CD4-positive, alpha-beta memory T cell (primary cell): ENCODE measurements at regions not wholly inside any gene's neighbourhood (a gene's known extent, or its start where the extent isn't known, plus 50 kb on each side); places are given as distances from the start of the nearest gene placed in this dataset.

Source experiments
- CTCF ChIA-PET: fragments of 350-600 bp; sonication (Branson Sonifier 250); formaldehyde crosslinking; loops from one replicate; lab custom pipeline; 2021; ENCODE audit warnings: inconsistent platforms; ENCODE audit not compliant: partially characterized antibody; lab: Charles Lee
- POLR2A ChIA-PET: fragments of 350-600 bp; sonication (Branson Sonifier 250); formaldehyde crosslinking; loops from one replicate; lab custom pipeline; 2021; ENCODE audit not compliant: partially characterized antibody; lab: Charles Lee
- DNase-seq, 5 donors: peaks; one replicate each; pipeline versions ENCODE4 v3.0.0 to v3.0.0-alpha.2; 2020 to 2022; ENCODE audit warnings: mixed read lengths in 1 of 5
- H3K27ac ChIP-seq: one replicate; pipeline ENCODE4 v1.7.0; 2013; ENCODE audit warnings: low read depth, low read length
- H3K27me3 ChIP-seq: 2 replicates; pipeline ENCODE4 v1.7.0; 2013; ENCODE audit warnings: mild to moderate bottlenecking, low read length, moderate library complexity; ENCODE audit not compliant: insufficient read depth
- H3K36me3 ChIP-seq: 2 replicates; pipeline ENCODE4 v1.7.0; 2013; ENCODE audit warnings: mild to moderate bottlenecking, low read length, moderate library complexity; ENCODE audit not compliant: insufficient read depth
- H3K4me1 ChIP-seq: 2 replicates; pipeline ENCODE4 v1.7.0; 2013; ENCODE audit warnings: mild to moderate bottlenecking, low read length, moderate library complexity; ENCODE audit not compliant: insufficient read depth
- H3K4me3 ChIP-seq, 2 donors: one replicate each; pipeline ENCODE4 v1.7.0; 2013; ENCODE audit warnings: low read length in 2 of 2, mild to moderate bottlenecking in 1 of 2
- H3K9me3 ChIP-seq, 2 donors: one replicate each; pipeline ENCODE4 v1.7.0; 2013; ENCODE audit warnings: low read length in 2 of 2, control low read depth in 1 of 2; ENCODE audit not compliant: control insufficient read depth in 1 of 2
- H3K27ac Mint-ChIP-seq, 7 donors: one replicate each; pipeline ENCODE4 v1.8.0; 2020 to 2021; ENCODE audit warnings: mixed read lengths in 7 of 7, mild to moderate bottlenecking in 6 of 7, inconsistent platforms in 3 of 7, moderate library complexity in 3 of 7
- H3K27me3 Mint-ChIP-seq, 2 donors: one replicate each; pipeline ENCODE4 v1.8.0; 2020 to 2021; ENCODE audit warnings: mixed read lengths in 2 of 2
- H3K36me3 Mint-ChIP-seq, 2 donors: one replicate each; pipeline ENCODE4 v1.8.0; 2020 to 2021; ENCODE audit warnings: mixed read lengths in 2 of 2, inconsistent platforms in 1 of 2, mild to moderate bottlenecking in 1 of 2
- H3K4me1 Mint-ChIP-seq, 4 donors: one replicate each; pipeline ENCODE4 v1.8.0; 2020 to 2021; ENCODE audit warnings: mixed read lengths in 4 of 4, mild to moderate bottlenecking in 1 of 4
- H3K4me3 Mint-ChIP-seq, 8 donors: one replicate each; pipeline ENCODE4 v1.8.0; 2020 to 2021; ENCODE audit warnings: mixed read lengths in 8 of 8, mild to moderate bottlenecking in 7 of 8, moderate library complexity in 6 of 8, inconsistent platforms in 3 of 8
- H3K9me3 Mint-ChIP-seq, 8 donors: one replicate each; pipeline ENCODE4 v1.8.0; 2020 to 2021; ENCODE audit warnings: mixed read lengths in 8 of 8, mild to moderate bottlenecking in 5 of 8, inconsistent platforms in 3 of 8, moderate library complexity in 1 of 8
- intact Hi-C: fragments of 100-400 bp; cut with micrococcal nuclease; formaldehyde crosslinking; loops from one replicate; pipeline ENCODE4 v1.15.1; 2023

DNA sequence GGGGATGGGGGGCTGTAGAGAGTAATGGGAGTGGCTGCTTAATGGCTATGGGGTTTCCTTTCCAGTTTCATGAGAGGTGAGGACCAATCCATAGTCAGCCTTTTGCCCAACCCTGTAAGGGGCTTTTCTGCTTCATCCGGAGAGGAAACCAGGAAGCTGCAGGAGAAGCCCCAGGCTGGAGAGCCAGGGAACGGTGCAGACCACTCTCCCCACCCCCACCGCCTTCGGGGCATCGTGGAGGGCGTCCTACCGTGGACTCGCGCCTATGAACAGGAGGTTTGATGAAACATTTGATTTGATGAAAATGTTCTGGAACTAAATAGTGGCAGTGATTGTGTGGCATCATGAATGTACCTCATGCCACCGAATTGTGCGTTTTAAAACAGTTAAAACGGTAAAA, 204.3 kb upstream of the DIO3 start:
- CTCF ChIA-PET: no interaction called here
- peaks cover 0 to 21% (median 12%) of the 10 kb centered on the region in 8 donors for H3K9me3 Mint-ChIP-seq

DNA sequence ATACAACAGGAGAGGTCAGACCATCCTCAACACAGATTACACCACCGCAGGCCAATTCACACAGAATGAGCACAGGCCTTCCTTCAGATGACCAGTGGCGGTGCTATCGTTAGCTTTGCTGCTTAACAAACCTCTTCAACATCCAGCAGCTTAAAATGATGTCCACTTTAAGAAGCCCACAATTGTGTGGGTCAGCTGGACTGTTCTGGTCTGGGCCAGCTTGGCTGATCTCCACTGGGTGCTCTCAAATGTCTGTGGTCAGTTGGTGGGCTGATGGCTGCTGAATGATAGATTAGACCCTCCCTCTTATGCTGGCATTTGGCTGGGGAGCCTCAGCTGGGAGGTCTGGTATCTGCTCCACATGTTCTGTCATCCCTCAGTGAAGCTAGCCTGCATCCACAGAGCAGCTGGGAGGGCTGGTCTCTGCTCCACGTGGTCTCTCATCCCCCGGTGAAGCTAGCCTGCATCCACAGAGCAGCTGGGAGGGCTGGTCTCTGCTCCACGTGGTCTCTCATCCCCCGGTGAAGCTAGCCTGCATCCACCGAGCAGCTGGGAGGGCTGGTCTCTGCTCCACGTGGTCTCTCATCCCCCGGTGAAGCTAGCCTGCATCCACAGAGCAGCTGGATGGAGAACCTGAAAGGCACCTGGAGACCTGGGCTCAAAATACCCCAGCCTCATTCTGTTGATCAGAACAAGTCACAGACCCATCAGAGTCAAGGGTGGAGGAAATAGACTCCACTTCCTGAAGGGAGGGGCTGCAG, 203.6 kb upstream of the DIO3 start:
- Histone ChIP-seq H3K4me3 (no peak overlapping the region), H3K27ac (no peak overlapping the region), H3K27me3 (no peaks in the 10 kb centered on the region), H3K4me1 (no peaks in the 10 kb centered on the region), H3K36me3 (no peaks in the 10 kb centered on the region), H3K9me3 (no peaks in the 10 kb centered on the region)
- ChIA-PET POLR2A (no interaction called here), CTCF (no interaction called here)
- Mint-ChIP-seq H3K27me3 (peaks cover 9 to 24% of the 10 kb centered on the region in 2 donors), H3K27ac (no peak overlapping the region), H3K9me3 (peaks cover 0 to 21% (median 11%) of the 10 kb centered on the region in 8 donors), H3K36me3 (no peaks in the 10 kb centered on the region), H3K4me1 (no peaks in the 10 kb centered on the region), H3K4me3 (no peak overlapping the region)
- no peak for DNase-seq
- intact Hi-C loops: no loop called here

More for the DNA sequence above, 204.3 kb upstream of the DIO3 start:
- no peaks in the 10 kb centered on the region for H3K36me3 ChIP-seq
- intact Hi-C loops: no loop called here
- POLR2A ChIA-PET: no interaction called here
- no peak for DNase-seq
- no peaks in the 10 kb centered on the region for H3K4me1 ChIP-seq
- H3K27me3 ChIP-seq: no peaks in the 10 kb centered on the region
- H3K9me3 ChIP-seq: no peaks in the 10 kb centered on the region
- no peaks in the 10 kb centered on the region for H3K4me1 Mint-ChIP-seq
- H3K36me3 Mint-ChIP-seq: no peaks in the 10 kb centered on the region
- H3K4me3 Mint-ChIP-seq: no peak overlapping the region
- no peak overlapping the region for H3K4me3 ChIP-seq
- peak overlapping the region in 1 of 7 donors; percentile 48 for H3K27ac Mint-ChIP-seq
- peaks cover 6 to 23% of the 10 kb centered on the region in 2 donors for H3K27me3 Mint-ChIP-seq
- H3K27ac ChIP-seq: no peak overlapping the region

DNA sequence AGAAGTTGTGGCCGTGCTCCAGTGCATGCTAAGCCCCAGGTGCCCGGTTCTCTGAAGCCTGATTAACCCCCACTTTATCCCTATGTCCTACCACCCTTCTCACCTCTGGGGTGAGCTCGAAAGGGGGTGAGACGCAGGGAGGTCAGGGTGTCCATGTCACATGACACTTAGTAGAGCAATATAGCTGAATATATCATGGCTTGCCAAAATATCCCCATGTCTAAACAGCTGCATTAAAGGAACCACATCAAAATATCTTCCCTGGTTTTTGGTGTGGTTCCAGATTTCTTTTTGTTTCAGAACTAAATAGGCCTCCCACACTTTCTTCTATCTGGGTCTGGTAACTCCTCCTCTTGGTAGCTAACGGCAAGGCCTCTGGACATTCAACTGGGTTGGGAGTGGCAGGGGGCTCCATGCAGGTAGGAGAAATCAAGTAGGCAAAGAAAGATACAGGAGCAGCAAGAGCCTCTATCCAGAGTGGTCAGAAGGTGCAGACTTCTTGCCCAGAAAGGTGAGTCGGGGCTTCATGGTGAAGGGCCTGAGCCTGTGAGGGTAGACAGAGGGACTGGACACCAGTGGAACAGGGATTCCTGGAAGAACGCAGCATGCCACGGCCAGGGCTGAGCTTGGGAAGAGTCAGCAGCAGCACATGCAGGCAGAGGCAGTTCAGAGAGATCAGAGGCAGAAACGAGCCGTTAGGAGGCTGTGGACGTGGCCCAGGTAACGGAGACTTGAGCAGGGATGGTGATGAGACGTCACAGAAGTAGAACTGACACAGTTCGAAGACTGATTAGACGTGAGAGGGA, 202.8 kb upstream of the DIO3 start:
- peaks cover 12 to 31% of the 10 kb centered on the region in 2 donors for H3K27me3 Mint-ChIP-seq
- CTCF ChIA-PET: no interaction called here
- no peak for DNase-seq
- Histone ChIP-seq H3K36me3 (no peaks in the 10 kb centered on the region), H3K4me3 (no peak overlapping the region), H3K27me3 (no peaks in the 10 kb centered on the region), H3K4me1 (no peaks in the 10 kb centered on the region), H3K27ac (no peak overlapping the region), H3K9me3 (no peaks in the 10 kb centered on the region)
- POLR2A ChIA-PET: no interaction called here
- intact Hi-C loops: no loop called here
- H3K4me1 Mint-ChIP-seq: no peaks in the 10 kb centered on the region
- H3K9me3 Mint-ChIP-seq: peaks cover 0 to 21% (median 9%) of the 10 kb centered on the region in 8 donors
- no peaks in the 10 kb centered on the region for H3K36me3 Mint-ChIP-seq
- H3K4me3 Mint-ChIP-seq: no peak overlapping the region
- no peak overlapping the region for H3K27ac Mint-ChIP-seq

DNA sequence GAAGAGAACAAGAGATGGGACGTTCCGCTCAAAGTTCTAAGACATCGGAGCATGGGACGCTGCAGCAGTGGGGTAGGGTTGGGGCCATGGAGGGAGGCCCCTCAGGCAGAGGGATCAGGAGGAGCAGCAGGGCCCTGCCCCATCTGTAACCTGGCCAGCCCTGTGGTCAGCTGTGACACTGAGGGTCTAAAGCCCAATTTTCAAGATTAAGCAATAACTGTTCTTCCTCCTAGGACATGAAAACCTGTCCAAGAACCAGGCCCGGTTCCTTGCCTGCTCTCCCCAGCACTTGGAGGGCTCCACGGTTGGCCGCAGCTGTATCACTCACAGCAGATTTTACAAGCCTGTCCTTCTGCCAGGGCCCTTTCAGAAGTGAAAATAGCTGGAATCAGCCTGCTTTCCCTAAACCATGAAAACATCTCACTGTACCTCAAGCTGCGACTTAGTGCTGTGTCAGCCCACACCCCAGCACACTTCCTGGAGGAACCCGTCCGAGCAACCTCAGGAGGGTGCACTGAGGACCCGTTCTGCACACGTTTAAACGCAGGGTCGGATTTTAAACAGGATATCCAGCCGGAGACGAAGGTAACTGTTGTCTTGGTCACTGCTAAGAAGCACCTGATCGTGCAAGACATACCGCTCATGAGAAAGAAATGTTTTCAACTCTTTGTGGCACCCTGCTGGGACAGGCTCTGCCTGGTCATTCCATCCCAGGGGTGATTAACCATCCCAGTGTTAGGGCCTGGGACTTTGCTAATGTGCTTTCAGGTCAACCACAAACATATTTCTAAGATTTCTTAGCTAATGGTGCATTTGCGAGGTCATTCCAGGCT, 201.9 kb upstream of the DIO3 start:
- Histone ChIP-seq H3K27me3 (no peaks in the 10 kb centered on the region), H3K27ac (no peak overlapping the region), H3K36me3 (no peaks in the 10 kb centered on the region), H3K4me3 (no peak overlapping the region), H3K9me3 (no peaks in the 10 kb centered on the region), H3K4me1 (no peaks in the 10 kb centered on the region)
- Mint-ChIP-seq H3K36me3 (no peaks in the 10 kb centered on the region), H3K27me3 (peaks cover 12 to 34% of the 10 kb centered on the region in 2 donors), H3K4me1 (no peaks in the 10 kb centered on the region), H3K9me3 (peaks cover 0 to 18% (median 6%) of the 10 kb centered on the region in 8 donors), H3K4me3 (no peak overlapping the region), H3K27ac (no peak overlapping the region)
- intact Hi-C loops: no loop called here
- DNase-seq: no peak
- CTCF ChIA-PET: no interaction called here
- POLR2A ChIA-PET: no interaction called here

DNA sequence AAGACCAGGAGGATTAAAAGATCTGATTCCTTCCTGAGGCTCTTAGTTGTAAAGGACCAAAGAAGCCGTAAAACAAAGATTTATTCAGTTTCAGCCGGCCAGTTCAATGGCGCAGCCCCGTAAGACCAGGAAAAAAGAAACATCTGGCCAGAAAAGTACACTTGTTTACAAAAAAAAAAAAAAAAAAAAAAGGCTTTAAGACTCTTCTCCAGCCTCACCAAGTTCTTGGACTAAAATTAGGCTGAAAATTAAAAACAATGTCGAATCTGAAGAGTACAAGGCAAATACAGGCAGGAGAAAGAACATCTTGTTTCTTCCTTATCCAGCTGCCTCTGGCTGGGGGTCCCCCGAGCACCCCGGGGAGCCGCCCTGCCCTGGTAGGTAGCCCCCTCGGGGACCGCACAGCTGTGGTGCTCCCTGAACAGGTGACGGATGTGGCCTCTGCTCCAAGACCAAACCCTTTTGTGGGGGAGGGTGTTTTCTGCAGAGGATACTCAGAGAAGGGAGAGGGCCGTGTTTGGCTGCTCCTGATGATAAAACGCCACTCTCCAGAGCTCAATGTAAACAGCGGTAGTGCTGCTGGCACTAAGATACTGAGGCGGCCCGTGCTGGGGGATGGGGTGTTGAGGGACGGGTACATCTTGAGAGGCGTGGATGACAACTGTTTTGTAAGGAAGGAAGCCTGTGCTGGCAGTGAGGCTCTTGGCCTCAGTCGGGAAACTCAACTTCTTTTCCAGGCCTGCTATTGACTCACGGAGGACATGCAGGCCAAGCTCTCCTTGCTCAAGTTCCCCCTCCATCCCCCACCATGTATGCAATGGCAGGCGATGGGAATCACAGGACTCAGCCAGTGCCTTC, 201.0 kb upstream of the DIO3 start:
- no peak overlapping the region for H3K27ac Mint-ChIP-seq
- Histone ChIP-seq H3K4me1 (no peaks in the 10 kb centered on the region), H3K27me3 (no peaks in the 10 kb centered on the region), H3K27ac (no peak overlapping the region), H3K9me3 (no peaks in the 10 kb centered on the region), H3K4me3 (no peak overlapping the region), H3K36me3 (no peaks in the 10 kb centered on the region)
- H3K4me1 Mint-ChIP-seq: no peaks in the 10 kb centered on the region
- no peak overlapping the region for H3K4me3 Mint-ChIP-seq
- DNase-seq: no peak
- intact Hi-C loops: no loop called here
- peaks cover 9 to 30% of the 10 kb centered on the region in 2 donors for H3K27me3 Mint-ChIP-seq
- POLR2A ChIA-PET: no interaction called here
- no peaks in the 10 kb centered on the region for H3K36me3 Mint-ChIP-seq
- CTCF ChIA-PET: no interaction called here
- H3K9me3 Mint-ChIP-seq: peaks cover 0 to 13% (median 2%) of the 10 kb centered on the region in 8 donors

DNA sequence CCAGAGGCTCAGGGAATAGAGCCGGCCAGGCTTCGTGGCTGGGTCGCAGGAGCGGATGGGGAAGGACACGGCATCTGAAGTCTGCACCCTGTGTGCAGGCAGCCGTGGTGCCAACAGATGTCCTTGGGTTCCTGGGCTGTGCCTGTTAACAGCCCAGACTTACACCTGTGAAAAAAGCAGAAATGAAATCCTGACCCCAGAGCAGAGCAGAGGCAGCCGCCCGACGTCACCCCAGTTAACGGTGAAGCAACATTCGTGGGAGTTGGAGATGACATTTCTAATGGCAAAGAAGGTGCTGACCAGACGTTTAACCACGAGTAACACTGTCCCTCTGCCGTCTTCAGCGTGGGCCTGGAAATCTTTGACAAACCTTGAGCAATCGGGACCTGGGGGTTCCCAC, 200.3 kb upstream of the DIO3 start:
- Histone ChIP-seq H3K36me3 (no peaks in the 10 kb centered on the region), H3K9me3 (no peaks in the 10 kb centered on the region), H3K4me1 (no peaks in the 10 kb centered on the region), H3K27ac (no peak overlapping the region), H3K27me3 (no peaks in the 10 kb centered on the region), H3K4me3 (no peak overlapping the region)
- intact Hi-C loops: no loop called here
- ChIA-PET POLR2A (no interaction called here), CTCF (no interaction called here)
- no peak overlapping the region for H3K4me3 Mint-ChIP-seq
- DNase-seq: no peak
- H3K27ac Mint-ChIP-seq: no peak overlapping the region
- H3K36me3 Mint-ChIP-seq: no peaks in the 10 kb centered on the region
- H3K4me1 Mint-ChIP-seq: no peaks in the 10 kb centered on the region
- H3K27me3 Mint-ChIP-seq: peaks cover 9 to 34% of the 10 kb centered on the region in 2 donors
- peaks cover 0 to 8% (median 1%) of the 10 kb centered on the region in 8 donors for H3K9me3 Mint-ChIP-seq
